NCI-H69 (cell line): ENCODE measurements at regions not wholly inside any gene's neighbourhood (a gene's known extent, or its start where the extent isn't known, plus 50 kb on each side); places are given as distances from the start of the nearest gene placed in this dataset.
"Not testable (repeated sequence)": the region's sequence is repeated elsewhere in the genome, so short reads cannot be mapped to it uniquely, and the experiment has no call there.

Experiments used
- DNase-seq: peaks from one replicate; lab custom pipeline; 2025; lab: John Stamatoyannopoulos, UW

- no peak for DNase-seq
Measured at GRCh38 chr5:101505891-101506570, 602.9 kb upstream of the ST8SIA4 start.

DNA sequence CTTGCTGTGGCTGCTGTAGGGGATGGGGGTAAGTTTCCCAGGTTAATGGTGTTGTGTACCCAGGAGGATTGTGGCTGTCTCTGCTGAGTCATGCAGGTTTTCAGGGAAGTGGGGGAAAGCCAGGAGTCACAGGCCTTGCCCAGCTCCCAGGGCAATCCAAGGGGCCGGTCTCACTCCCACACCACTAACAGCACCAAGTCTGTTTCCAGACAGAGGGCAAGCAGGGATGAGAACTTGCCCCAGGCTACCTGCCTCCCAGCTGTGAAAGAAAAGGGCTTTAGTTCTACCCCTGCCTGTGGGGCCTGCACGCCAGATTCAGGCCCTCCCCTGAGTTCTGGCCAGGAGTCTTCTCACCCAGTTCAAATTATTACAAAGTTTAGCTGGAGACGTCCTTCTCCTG, 579.8 kb upstream of the ST8SIA4 start:
- no peak for DNase-seq

DNA sequence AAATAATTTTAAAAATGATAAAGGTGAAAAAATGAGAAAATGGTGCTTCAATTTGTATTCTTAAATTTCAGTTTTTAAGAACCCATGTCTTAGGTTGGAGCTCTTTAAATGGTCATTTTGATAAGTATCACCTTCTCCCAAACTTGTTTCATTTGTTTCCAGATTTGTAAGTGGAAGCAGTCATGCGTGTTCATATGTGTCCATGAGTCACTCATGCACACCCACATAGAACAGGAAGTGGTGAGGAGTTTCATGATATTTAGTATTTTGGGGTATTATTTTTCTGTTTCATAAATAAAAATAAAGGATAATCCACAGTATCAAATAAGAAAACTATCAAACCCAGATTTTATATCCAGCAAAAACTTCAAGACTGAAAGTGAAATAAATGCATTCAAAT, 570.4 kb upstream of the ST8SIA4 start:
- DNase-seq: no peak

DNA sequence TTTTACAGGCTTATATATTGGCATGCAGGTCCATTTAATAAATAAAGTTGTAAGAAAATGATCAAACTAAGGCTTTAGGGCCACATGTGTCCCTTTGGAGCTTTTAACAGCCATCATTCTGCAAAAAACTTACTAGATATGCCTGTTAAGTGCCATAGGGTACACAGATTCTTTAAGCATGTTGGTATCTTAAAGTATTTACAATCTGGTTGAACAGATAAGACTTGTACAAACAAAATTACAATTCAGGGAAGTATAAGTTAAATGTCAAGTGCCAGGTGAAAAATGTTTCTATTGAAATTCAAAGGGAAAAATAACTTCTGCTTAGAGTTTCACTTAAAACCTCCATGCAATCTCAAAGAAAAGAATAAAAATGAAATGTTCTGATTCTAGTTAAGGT, 558.4 kb upstream of the ST8SIA4 start:
- no peak for DNase-seq

- DNase-seq: no peak
Measured at GRCh38 chr5:101458587-101458986, 555.5 kb upstream of the ST8SIA4 start.

DNA sequence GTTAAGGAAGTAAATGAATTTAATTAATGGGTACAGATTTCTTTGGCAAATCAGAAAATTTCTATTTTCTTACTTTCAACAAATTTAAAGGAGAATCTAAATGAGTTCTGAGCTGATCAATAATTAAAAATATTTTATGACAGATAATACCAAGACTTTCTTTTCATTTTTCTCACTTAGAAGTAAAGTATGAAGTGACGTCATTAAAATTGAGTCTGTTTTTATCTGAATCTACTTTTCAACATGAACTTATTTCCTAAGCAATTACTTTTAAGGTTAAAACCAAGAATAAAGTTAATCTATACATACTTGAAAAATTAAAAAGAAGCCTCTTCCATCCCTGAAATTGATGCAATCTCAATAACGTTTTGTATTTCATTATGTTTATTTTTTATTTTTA, 552.8 kb upstream of the ST8SIA4 start:
- no peak for DNase-seq

DNA sequence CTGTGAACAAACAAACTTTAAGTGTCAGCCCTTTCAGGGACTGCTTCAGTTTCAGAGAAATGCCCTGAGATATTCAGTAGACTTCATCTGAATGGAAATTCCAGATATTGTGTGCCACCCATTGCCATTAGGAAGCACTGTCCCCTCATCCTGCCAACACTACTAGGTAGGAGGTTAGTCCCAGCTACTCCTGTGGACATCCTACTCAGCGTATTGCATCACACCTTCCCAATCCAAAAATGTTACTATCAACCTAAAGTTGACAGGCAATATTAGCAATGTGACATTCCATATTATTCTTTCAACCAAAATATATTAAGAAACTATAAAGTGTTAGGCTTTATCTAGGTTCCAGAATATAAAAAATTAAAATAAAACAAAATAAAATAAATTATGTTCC, 552.0 kb upstream of the ST8SIA4 start:
- DNase-seq: no peak

DNA sequence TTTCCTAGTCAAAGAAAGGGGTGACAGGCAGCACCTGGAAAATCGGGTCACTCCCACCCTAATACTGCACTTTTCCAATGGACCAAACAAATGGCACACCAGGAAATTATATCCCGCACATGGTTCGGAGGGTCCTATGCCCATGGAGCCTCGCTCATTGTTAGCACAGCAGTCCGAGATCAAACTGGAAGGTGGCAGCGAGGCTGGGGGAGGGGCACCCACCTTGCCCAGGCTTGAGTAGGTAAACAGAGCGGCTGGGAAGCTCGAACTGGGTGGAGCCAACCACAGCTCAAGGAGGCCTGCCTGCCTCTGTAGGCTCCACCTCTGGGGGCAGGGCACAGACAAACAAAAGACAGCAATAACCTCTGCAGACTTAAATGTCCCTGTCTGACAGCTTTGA, 539.2 kb upstream of the ST8SIA4 start:
- not testable (repeated sequence) for DNase-seq

GRCh38 chr5:101440173-101440572, 537.1 kb upstream of the ST8SIA4 start:
- DNase-seq: no peak

DNA sequence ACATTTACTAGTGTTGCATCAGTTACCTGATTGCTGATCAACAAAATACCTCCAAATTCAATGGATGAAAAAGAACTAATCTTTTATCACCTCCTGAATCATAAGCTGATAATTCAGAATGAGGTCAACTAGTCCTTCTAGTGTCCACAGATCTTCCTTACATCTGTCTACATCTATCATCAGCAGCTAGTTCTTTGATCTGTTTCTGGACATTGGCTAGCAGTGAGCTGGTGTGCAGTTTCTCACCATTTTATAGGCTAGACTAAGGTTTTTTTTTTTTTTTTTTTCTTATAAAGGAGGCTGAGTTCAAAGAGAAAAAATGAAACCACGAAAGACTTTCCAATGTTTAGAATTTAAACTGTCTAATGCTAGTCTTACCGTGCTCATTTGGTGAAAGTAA, 534.3 kb upstream of the ST8SIA4 start:
- DNase-seq: no peak

DNA sequence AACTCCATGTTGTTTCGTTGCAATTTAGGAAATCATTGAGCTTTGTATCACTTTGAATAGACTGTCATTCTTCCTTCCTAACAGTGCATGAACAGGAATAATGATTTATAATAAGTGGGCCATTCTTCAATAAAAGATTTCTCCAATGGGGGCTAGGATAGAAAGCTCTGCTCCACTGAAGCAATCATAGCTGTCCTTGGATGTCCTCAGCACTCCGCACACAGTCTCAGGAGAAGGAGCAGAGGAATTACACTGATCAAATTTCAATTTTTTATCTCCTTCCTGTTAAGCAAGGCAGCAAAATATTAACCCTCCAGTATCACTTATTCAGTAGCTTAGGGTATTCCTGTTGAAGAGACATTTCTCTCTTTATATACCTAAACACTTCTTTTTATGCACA, 532.7 kb upstream of the ST8SIA4 start:
- no peak for DNase-seq

DNA sequence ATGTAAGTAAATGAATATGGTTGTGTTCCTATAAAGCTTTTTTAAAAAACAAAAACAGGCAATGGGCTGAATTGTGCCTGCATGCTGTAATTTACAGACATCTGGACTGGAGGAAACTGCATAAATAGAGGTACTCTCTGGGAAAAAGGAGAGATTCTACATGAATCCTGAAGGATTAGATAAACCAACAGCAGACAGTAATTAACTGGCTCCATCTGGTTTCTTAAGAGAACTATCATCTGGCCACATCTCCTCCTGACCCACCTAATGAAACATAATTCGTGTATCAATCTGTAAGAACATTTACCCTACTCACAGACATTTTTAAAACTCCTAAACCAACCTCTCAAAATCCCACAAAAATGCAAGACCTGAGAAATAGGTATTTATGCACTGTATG, 528.1 kb upstream of the ST8SIA4 start:
- peak; percentile 33 for DNase-seq

DNA sequence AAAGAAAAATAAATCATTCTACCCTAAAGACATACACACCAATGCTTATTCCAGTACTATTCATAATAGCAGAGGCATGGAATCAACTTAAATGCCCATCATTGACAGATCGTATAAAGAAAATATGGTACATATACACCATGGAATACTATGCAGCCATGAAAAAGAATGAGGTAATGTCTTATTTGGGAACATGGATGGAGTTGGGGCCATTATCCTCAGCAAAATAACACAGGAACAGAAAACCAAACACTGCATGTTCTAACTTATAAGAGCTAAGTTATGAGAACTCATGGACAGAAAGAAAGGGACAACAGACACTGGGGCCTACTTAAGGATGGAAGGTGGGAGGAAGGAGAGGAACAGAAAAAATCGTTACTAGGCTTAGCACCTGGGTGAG, 527.5 kb upstream of the ST8SIA4 start:
- no peak for DNase-seq

GRCh38 chr5:101429241-101429640, 526.2 kb upstream of the ST8SIA4 start:
- DNase-seq: no peak

GRCh38 chr5:101425339-101425859, 522.3 kb upstream of the ST8SIA4 start:
- no peak for DNase-seq

- no peak for DNase-seq
Measured at GRCh38 chr5:101424530-101425175, 521.6 kb upstream of the ST8SIA4 start.

- no peak for DNase-seq
Measured at GRCh38 chr5:101418713-101419118, 515.6 kb upstream of the ST8SIA4 start.

DNA sequence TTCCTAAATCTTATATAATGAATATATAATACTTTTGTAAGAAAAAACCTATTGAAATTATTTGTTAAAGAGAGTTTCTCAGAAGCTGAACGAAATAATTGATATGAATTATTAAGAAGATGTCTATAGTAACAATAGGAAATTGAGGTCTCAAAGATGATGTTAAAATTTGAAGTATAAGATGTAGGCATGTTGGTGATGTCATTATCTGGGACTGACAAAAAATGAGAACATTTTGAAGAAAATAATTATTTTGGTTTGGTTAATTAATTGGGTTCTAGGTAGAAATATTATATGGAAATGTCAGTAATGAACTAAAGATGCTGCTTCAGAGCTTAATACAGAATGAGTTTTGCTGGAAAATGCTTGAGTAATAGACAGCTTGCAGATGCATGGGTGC, 501.4 kb upstream of the ST8SIA4 start:
- DNase-seq: no peak

DNA sequence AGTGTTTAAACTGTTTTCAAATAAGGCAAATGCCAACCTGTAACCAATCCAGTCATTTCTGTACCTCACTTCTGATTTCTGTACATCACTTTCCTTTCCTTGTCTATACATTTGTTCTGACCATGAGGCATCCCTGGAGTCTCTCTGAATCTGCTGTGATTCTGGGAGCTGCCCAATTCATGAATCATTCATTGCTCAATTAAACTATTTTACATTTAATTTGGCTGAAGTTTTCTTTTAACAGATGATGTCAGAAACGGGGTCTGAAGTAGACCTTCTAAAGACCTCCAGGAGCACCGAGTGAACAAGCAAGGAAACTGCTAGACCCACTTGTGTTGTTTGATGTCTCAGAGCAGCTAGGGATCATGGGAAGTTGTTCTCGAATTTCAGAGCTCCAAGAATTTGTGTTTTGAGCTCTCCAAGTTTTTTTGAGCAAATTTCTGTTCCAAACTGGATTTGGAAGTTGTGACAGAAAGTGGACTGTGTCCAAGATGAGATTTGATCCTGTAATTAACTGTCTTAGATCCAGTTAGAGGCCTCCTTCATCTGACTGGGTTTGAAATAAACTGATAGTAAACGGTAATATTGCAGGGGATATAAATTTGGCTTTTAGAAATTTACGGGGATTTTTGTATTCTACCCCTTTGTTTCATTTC, 490.8 kb upstream of the ST8SIA4 start:
- no peak for DNase-seq

- peak; percentile 58 for DNase-seq
Measured at GRCh38 chr5:101390151-101390908, 487.2 kb upstream of the ST8SIA4 start.

DNA sequence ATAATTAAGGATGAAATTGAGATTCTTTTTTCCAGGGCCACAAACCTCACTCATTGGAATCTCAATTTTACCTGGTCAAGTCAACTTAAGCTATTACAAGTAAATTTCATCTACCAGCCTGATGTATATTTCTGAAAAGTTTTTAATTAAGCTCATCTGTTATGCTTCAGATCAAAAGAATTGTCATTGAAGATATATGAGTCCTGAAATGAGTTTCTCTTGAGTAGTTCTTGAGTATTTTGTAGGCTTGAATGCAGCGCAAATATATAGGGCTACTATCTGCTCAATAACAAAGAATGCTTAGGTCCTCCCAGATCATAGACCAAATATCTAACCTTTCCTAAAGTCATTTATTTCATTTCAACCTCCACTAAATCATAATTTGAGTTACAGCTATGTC, 482.2 kb upstream of the ST8SIA4 start:
- no peak for DNase-seq

GRCh38 chr5:101370181-101370580, 467.1 kb upstream of the ST8SIA4 start:
- DNase-seq: no peak

GRCh38 chr5:101364469-101364868, 461.4 kb upstream of the ST8SIA4 start:
- no peak for DNase-seq
